ENCODE measurements at regions not wholly inside any gene's neighbourhood (a gene's known extent, or its start where the extent isn't known, plus 50 kb on each side); places are given as distances from the start of the nearest gene placed in this dataset.

- no peak for FAIRE-seq
- dilution Hi-C loops (cut with MboI; ENCODE audit: extremely low pct_ligation_motif_present, low sequenced_read_pairs): no loop called here
- Histone ChIP-seq H3K79me2 (ENCODE audit: control insufficient read depth, insufficient read depth, low read length) (no peaks in the 10 kb centered on the region), H3K9ac (ENCODE audit: control insufficient read depth, extremely low read depth, insufficient read depth, low read length) (no peak overlapping the region), H4K20me1 (ENCODE audit: control insufficient read depth, extremely low read depth, insufficient read depth, low read length) (no peaks in the 10 kb centered on the region), H3K4me3 (ENCODE audit: control insufficient read depth in 2 of 3, extremely low read depth in 1 of 3, insufficient read depth in 2 of 3, low read depth in 1 of 3, low read length in 3 of 3) (no peak overlapping the region), H3K4me2 (ENCODE audit: control insufficient read depth, extremely low read depth, insufficient read depth, low read depth, low read length) (no peak overlapping the region), H3K4me1 (ENCODE audit: control insufficient read depth, extremely low read depth, insufficient read depth, low read length) (no peaks in the 10 kb centered on the region), H2AFZ (ENCODE audit: control insufficient read depth, low read length) (no peak overlapping the region), H3K36me3 (ENCODE audit: control insufficient read depth in 2 of 2, extremely low read depth in 1 of 2, insufficient read depth in 2 of 2, low read length in 2 of 2) (no peaks in the 10 kb centered on the region), H3K9me1 (ENCODE audit: control insufficient read depth, extremely low read depth, insufficient read depth, low read length) (no peaks in the 10 kb centered on the region), H3K27me3 (ENCODE audit: control insufficient read depth, extremely low read depth, insufficient read depth, low read length) (no peaks in the 10 kb centered on the region), H3K9me3 (ENCODE audit: control insufficient read depth, low read depth, low read length) (no peaks in the 10 kb centered on the region), H3K27ac (ENCODE audit: control insufficient read depth, insufficient read depth, low read length) (no peak overlapping the region)
- TF ChIP-seq EZH2 (IDR thresholded peaks at IDR 0.05; ENCODE audit: low read length): no peak
- TF ChIP-seq, protein P1, sequence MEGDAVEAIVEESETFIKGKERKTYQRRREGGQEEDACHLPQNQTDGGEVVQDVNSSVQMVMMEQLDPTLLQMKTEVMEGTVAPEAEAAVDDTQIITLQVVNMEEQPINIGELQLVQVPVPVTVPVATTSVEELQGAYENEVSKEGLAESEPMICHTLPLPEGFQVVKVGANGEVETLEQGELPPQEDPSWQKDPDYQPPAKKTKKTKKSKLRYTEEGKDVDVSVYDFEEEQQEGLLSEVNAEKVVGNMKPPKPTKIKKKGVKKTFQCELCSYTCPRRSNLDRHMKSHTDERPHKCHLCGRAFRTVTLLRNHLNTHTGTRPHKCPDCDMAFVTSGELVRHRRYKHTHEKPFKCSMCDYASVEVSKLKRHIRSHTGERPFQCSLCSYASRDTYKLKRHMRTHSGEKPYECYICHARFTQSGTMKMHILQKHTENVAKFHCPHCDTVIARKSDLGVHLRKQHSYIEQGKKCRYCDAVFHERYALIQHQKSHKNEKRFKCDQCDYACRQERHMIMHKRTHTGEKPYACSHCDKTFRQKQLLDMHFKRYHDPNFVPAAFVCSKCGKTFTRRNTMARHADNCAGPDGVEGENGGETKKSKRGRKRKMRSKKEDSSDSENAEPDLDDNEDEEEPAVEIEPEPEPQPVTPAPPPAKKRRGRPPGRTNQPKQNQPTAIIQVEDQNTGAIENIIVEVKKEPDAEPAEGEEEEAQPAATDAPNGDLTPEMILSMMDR (optimal IDR thresholded peaks at IDR 0.05 in 1 of 3, IDR thresholded peaks at IDR 0.05 in 1 of 3, conservative IDR thresholded peaks at IDR 0.05 in 1 of 3; ENCODE audit: extremely low read depth in 1 of 3, insufficient read depth in 2 of 3, low read length in 3 of 3): no peak
- no peak for DNase-seq (ENCODE audit: low read depth, low spot score)
These were observed 202.6 kb upstream of the AVPR1A start for GRCh38 chr12:63353559-63353958.

- dilution Hi-C loops (cut with MboI; ENCODE audit: extremely low pct_ligation_motif_present, low sequenced_read_pairs): no loop called here
- TF ChIP-seq, protein P1 (optimal IDR thresholded peaks at IDR 0.05 in 1 of 3, IDR thresholded peaks at IDR 0.05 in 1 of 3, conservative IDR thresholded peaks at IDR 0.05 in 1 of 3; ENCODE audit: extremely low read depth in 1 of 3, insufficient read depth in 2 of 3, low read length in 3 of 3): no peak
- no peak for TF ChIP-seq EZH2 (IDR thresholded peaks at IDR 0.05; ENCODE audit: low read length)
- no peaks in the 10 kb centered on the region for H3K9me1 ChIP-seq (ENCODE audit: control insufficient read depth, extremely low read depth, insufficient read depth, low read length)
- H3K4me2 ChIP-seq (ENCODE audit: control insufficient read depth, extremely low read depth, insufficient read depth, low read depth, low read length): no peak overlapping the region
- no peaks in the 10 kb centered on the region for H3K27me3 ChIP-seq (ENCODE audit: control insufficient read depth, extremely low read depth, insufficient read depth, low read length)
- FAIRE-seq: no peak
- H4K20me1 ChIP-seq (ENCODE audit: control insufficient read depth, extremely low read depth, insufficient read depth, low read length): no peaks in the 10 kb centered on the region
- no peak overlapping the region for H3K4me3 ChIP-seq (ENCODE audit: control insufficient read depth in 2 of 3, extremely low read depth in 1 of 3, insufficient read depth in 2 of 3, low read depth in 1 of 3, low read length in 3 of 3)
- no peaks in the 10 kb centered on the region for H3K36me3 ChIP-seq (ENCODE audit: control insufficient read depth in 2 of 2, extremely low read depth in 1 of 2, insufficient read depth in 2 of 2, low read length in 2 of 2)
- no peak overlapping the region for H2AFZ ChIP-seq (ENCODE audit: control insufficient read depth, low read length)
- DNase-seq (ENCODE audit: low read depth, low spot score): no peak
- H3K9ac ChIP-seq (ENCODE audit: control insufficient read depth, extremely low read depth, insufficient read depth, low read length): no peak overlapping the region
- no peaks in the 10 kb centered on the region for H3K9me3 ChIP-seq (ENCODE audit: control insufficient read depth, low read depth, low read length)
- H3K27ac ChIP-seq (ENCODE audit: control insufficient read depth, insufficient read depth, low read length): no peak overlapping the region
- no peaks in the 10 kb centered on the region for H3K79me2 ChIP-seq (ENCODE audit: control insufficient read depth, insufficient read depth, low read length)
- H3K4me1 ChIP-seq (ENCODE audit: control insufficient read depth, extremely low read depth, insufficient read depth, low read length): no peaks in the 10 kb centered on the region
These were observed 200.4 kb upstream of the AVPR1A start for GRCh38 chr12:63351370-63351769.
